Stomach (tissue), 8 donors: ENCODE measurements at regions not wholly inside any gene's neighbourhood (a gene's known extent, or its start where the extent isn't known, plus 50 kb on each side); places are given as distances from the start of the nearest gene placed in this dataset.

ENCODE experiments used
- DNase-seq, 2 donors: peaks; one replicate each; pipeline versions ENCODE4 v3.0.0 to v3.0.0-alpha.2; 2013 to 2019
- H3K27ac ChIP-seq, 5 donors: fragments of 200-600 bp in 4 of 5; sonication (generic) in 4 of 5; one replicate each; pipeline ENCODE4 v1.5.1; 2013 to 2019; ENCODE audit warnings: mild to moderate bottlenecking in 1 of 5, moderate library complexity in 1 of 5
- H3K27me3 ChIP-seq, 3 donors: fragments of 200-600 bp; sonication (generic); one replicate each; pipeline ENCODE4 v1.5.1; 2017 to 2019; ENCODE audit warnings: mixed run types in 1 of 3
- H3K36me3 ChIP-seq, 4 donors: fragments of 200-600 bp; sonication (generic); 1 replicate in 3 of 4; 2 replicates in 1 of 4; pipeline ENCODE4 v1.5.1; 2016 to 2019
- H3K4me1 ChIP-seq, 4 donors: fragments of 200-600 bp; sonication (generic); one replicate each; pipeline ENCODE4 v1.5.1; 2016 to 2019
- H3K4me3 ChIP-seq, 4 donors: fragments of 200-600 bp; sonication (generic) in 3 of 4; one replicate each; pipeline ENCODE4 v1.5.1; 2016 to 2019; ENCODE audit warnings: mild to moderate bottlenecking in 1 of 4
- H3K9me3 ChIP-seq, 4 donors: fragments of 200-600 bp; sonication (generic); one replicate each; pipeline ENCODE4 v1.5.1; 2016 to 2019
- EP300 ChIP-seq: sonication (generic); formaldehyde crosslinking; IDR thresholded peaks from one replicate; pipeline ENCODE4 v1.6.1; 2017; ENCODE audit warnings: antibody characterized with exemption
- POLR2A ChIP-seq, 4 donors: fragments of 450-650 bp; IDR thresholded peaks; one replicate each; pipeline ENCODE4 v1.6.1; 2016; ENCODE audit warnings: antibody characterized with exemption in 4 of 4, control low read depth in 2 of 4, mild to moderate bottlenecking in 1 of 4, moderate library complexity in 1 of 4
- POLR2AphosphoS5 ChIP-seq, 3 donors: sonication (generic); formaldehyde crosslinking; IDR thresholded peaks; one replicate each; pipeline ENCODE4 v1.6.1; 2016; ENCODE audit warnings: antibody characterized with exemption in 3 of 3
- WGBS, 5 donors: extraction: QIAGEN DNeasy Blood & Tissue Kit in 3 of 5; methylation state at CpG; one replicate each; pipeline versions ENCODE4 v1.1.5 to v1.1.7; 2013 to 2018; 5-methylcytosine and 5-hydroxymethylcytosine counted together
- intact Hi-C: fragments of 100-400 bp; cut with DNase I; formaldehyde crosslinking; loops from one replicate; pipeline ENCODE4 v1.15.1; 2023; ENCODE audit warnings: low total_unique reads
- TF ChIP-seq, protein P1 (sequence below), 7 experiments: fragments of 450-650 bp in 4 of 7; fragments of 200-600 bp in 3 of 7; sonication (generic) in 3 of 7; IDR thresholded peaks; one replicate each; pipeline ENCODE4 v1.5.1; 2016 to 2019; ENCODE audit warnings: antibody characterized with exemption in 7 of 7, control low read depth in 2 of 7, mild to moderate bottlenecking in 1 of 7
- donor health status: healthy with polysubstance abuse.
- donor health status: Bipolar disorder and iron deficiency.
- donor health status: healthy.

GRCh38 chr6:20349225-20349624 is 52.5 kb upstream of the E2F3 start:
- 59 to 77% (median 71%) methylated on average over 4 of the region's 4 CpGs for WGBS, 5 donors
- no peak overlapping the region for H3K27ac ChIP-seq

GRCh38 chr6:20350215-20350614 is 51.5 kb upstream of the E2F3 start:
- no peak overlapping the region for H3K27ac ChIP-seq

More at GRCh38 chr6:20349225-20349624, 52.5 kb upstream of the E2F3 start:
- Histone ChIP-seq H3K9me3 (peaks cover 0 to 13% (median 7%) of the 10 kb centered on the region in 4 donors), H3K4me3 (no peak overlapping the region), H3K4me1 (no peaks in the 10 kb centered on the region), H3K36me3 (no peaks in the 10 kb centered on the region), H3K27me3 (no peaks in the 10 kb centered on the region)
- no peak for DNase-seq
- TF ChIP-seq EP300 (no peak), POLR2A (IDR thresholded peaks at IDR 0.05) (no peak), POLR2AphosphoS5 (IDR thresholded peaks at IDR 0.05) (no peak)
- TF ChIP-seq, protein P1, sequence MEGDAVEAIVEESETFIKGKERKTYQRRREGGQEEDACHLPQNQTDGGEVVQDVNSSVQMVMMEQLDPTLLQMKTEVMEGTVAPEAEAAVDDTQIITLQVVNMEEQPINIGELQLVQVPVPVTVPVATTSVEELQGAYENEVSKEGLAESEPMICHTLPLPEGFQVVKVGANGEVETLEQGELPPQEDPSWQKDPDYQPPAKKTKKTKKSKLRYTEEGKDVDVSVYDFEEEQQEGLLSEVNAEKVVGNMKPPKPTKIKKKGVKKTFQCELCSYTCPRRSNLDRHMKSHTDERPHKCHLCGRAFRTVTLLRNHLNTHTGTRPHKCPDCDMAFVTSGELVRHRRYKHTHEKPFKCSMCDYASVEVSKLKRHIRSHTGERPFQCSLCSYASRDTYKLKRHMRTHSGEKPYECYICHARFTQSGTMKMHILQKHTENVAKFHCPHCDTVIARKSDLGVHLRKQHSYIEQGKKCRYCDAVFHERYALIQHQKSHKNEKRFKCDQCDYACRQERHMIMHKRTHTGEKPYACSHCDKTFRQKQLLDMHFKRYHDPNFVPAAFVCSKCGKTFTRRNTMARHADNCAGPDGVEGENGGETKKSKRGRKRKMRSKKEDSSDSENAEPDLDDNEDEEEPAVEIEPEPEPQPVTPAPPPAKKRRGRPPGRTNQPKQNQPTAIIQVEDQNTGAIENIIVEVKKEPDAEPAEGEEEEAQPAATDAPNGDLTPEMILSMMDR (IDR thresholded peaks at IDR 0.05) = no peak
- intact Hi-C loops = no loop called here

DNA sequence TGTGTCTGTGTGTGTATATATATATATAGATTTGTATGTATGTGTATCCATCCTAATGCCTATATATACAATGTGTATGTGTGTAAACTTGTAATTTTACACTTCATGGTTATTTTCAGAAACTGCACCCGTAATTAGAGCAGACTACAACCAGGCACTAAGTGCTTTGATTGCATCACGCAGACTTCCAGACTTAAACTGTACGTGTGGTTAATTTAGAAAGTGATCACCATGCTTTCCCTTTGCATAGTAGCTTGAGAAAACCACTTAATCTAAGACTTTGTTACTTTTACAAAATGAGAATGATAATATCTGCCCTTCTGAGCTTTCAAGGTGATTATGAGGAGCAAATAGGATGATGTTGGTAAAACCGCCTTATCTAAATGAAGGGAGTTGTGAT is 50.1 kb upstream of the E2F3 start:
- Histone ChIP-seq H3K27me3 (no peaks in the 10 kb centered on the region), H3K9me3 (peaks cover 0 to 13% (median 7%) of the 10 kb centered on the region in 4 donors), H3K27ac (no peak overlapping the region), H3K36me3 (no peaks in the 10 kb centered on the region), H3K4me3 (no peak overlapping the region), H3K4me1 (no peaks in the 10 kb centered on the region)
- intact Hi-C loops = no loop called here
- 80 to 84% (median 83%) methylated on average over 4 of the region's 4 CpGs for WGBS, 5 donors
- TF ChIP-seq, protein P1 (IDR thresholded peaks at IDR 0.05) = no peak
- TF ChIP-seq EP300 = no peak
- no peak for TF ChIP-seq POLR2A (IDR thresholded peaks at IDR 0.05)
- no peak for TF ChIP-seq POLR2AphosphoS5 (IDR thresholded peaks at IDR 0.05)
- DNase-seq = no peak

More at GRCh38 chr6:20350215-20350614, 51.5 kb upstream of the E2F3 start:
- intact Hi-C loops = no loop called here
- Histone ChIP-seq H3K36me3 (no peaks in the 10 kb centered on the region), H3K27me3 (no peaks in the 10 kb centered on the region), H3K4me1 (no peaks in the 10 kb centered on the region), H3K9me3 (peaks cover 0 to 13% (median 7%) of the 10 kb centered on the region in 4 donors), H3K4me3 (no peak overlapping the region)
- WGBS, 5 donors = 75 to 85% (median 83%) methylated on average over 2 of the region's 2 CpGs
- TF ChIP-seq POLR2AphosphoS5 (IDR thresholded peaks at IDR 0.05) (no peak), POLR2A (IDR thresholded peaks at IDR 0.05) (no peak), EP300 (no peak)
- TF ChIP-seq, protein P1 (IDR thresholded peaks at IDR 0.05) = no peak
- DNase-seq = no peak
